ENCODE measurements at regions not wholly inside any gene's neighbourhood (a gene's known extent, or its start where the extent isn't known, plus 50 kb on each side); places are given as distances from the start of the nearest gene placed in this dataset.

DNA sequence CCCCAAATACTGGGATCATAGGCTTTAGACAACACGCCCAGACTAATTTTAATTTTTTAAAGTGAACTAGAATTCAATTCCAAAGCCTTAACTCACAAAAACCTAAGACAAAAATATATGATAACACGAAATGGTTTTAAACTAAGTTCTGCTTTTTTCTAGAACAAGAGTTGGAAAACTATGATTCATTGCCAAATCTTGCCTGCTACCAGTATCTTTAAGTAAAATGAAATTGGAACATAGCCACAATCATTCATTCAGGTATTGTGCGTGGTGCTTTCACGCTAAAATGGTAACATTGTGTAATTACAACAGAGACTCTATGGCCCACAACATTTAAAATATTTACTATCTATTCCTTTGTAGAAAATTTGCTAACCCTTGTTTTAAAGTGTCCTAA lies 488.0 kb upstream of the ZNF385D start:
- Mint-ChIP-seq H3K4me3 (no peak overlapping the region), H3K36me3 (peaks cover 0 to 4% (median 0%) of the 10 kb centered on the region in 5 donors)
- no peak for DNase-seq

DNA sequence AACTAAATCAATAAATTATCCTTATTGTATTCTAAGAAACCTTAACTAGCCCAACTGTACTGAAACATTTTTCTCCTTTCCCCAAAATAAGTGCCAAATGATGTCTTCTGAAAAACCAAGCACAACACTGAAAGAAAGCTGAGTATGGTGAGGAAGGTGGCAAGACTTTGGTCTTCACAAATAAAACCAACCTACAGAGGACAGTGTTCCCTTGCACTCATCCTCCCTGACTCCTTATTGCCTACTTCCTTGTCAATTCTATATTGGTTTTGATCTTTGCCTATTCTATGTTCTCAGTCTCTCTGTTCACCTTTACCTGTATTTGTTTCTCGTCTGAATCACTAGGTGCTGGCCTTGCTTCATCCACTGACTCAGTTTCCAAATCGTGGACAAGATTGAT lies 490.1 kb upstream of the ZNF385D start:
- Histone ChIP-seq H3K27ac (ENCODE audit: low read depth, low read length) (no peak overlapping the region), H3K9me3 (ENCODE audit: control insufficient read depth in 2 of 3, low read length in 3 of 3) (no peaks in the 10 kb centered on the region), H3K36me3 (ENCODE audit: control insufficient read depth in 2 of 3, insufficient read depth in 3 of 3, low read length in 3 of 3) (no peaks in the 10 kb centered on the region), H3K27me3 (ENCODE audit: control insufficient read depth in 2 of 2, insufficient read depth in 2 of 2, low read length in 2 of 2) (no peaks in the 10 kb centered on the region), H3K4me3 (ENCODE audit: low read length) (no peak overlapping the region), H3K4me1 (ENCODE audit: control insufficient read depth in 2 of 2, insufficient read depth in 2 of 2, low read length in 2 of 2) (no peaks in the 10 kb centered on the region)
- peaks cover 0 to 4% (median 0%) of the 10 kb centered on the region in 5 donors for H3K36me3 Mint-ChIP-seq
- DNase-seq (no peak), ATAC-seq (no peak)
- ChIA-PET CTCF (no interaction called here), POLR2A (no interaction called here)
- H3K9me3 Mint-ChIP-seq: peaks cover 0 to 6% (median 1%) of the 10 kb centered on the region in 11 donors
- no peaks in the 10 kb centered on the region for H3K4me1 Mint-ChIP-seq
- intact Hi-C loops (cut with micrococcal nuclease): no loop called here
- no peak overlapping the region for H3K27ac Mint-ChIP-seq
- H3K4me3 Mint-ChIP-seq: no peak overlapping the region
- no peaks in the 10 kb centered on the region for H3K27me3 Mint-ChIP-seq

More for the DNA sequence above, 488.0 kb upstream of the ZNF385D start:
- H3K4me1 ChIP-seq (ENCODE audit: control insufficient read depth in 2 of 2, insufficient read depth in 2 of 2, low read length in 2 of 2): no peaks in the 10 kb centered on the region
- H3K36me3 ChIP-seq (ENCODE audit: control insufficient read depth in 2 of 3, insufficient read depth in 3 of 3, low read length in 3 of 3): no peaks in the 10 kb centered on the region
- ChIA-PET POLR2A (no interaction called here), CTCF (no interaction called here)
- no peak overlapping the region for H3K4me3 ChIP-seq (ENCODE audit: low read length)
- ATAC-seq: no peak
- intact Hi-C loops (cut with micrococcal nuclease): no loop called here
- H3K27me3 ChIP-seq (ENCODE audit: control insufficient read depth in 2 of 2, insufficient read depth in 2 of 2, low read length in 2 of 2): no peaks in the 10 kb centered on the region
- no peak overlapping the region for H3K27ac Mint-ChIP-seq
- H3K27me3 Mint-ChIP-seq: no peaks in the 10 kb centered on the region
- H3K9me3 Mint-ChIP-seq: peaks cover 0 to 9% (median 2%) of the 10 kb centered on the region in 11 donors
- H3K27ac ChIP-seq (ENCODE audit: low read depth, low read length): no peak overlapping the region
- H3K9me3 ChIP-seq (ENCODE audit: control insufficient read depth in 2 of 3, low read length in 3 of 3): no peaks in the 10 kb centered on the region
- H3K4me1 Mint-ChIP-seq: no peaks in the 10 kb centered on the region

DNA sequence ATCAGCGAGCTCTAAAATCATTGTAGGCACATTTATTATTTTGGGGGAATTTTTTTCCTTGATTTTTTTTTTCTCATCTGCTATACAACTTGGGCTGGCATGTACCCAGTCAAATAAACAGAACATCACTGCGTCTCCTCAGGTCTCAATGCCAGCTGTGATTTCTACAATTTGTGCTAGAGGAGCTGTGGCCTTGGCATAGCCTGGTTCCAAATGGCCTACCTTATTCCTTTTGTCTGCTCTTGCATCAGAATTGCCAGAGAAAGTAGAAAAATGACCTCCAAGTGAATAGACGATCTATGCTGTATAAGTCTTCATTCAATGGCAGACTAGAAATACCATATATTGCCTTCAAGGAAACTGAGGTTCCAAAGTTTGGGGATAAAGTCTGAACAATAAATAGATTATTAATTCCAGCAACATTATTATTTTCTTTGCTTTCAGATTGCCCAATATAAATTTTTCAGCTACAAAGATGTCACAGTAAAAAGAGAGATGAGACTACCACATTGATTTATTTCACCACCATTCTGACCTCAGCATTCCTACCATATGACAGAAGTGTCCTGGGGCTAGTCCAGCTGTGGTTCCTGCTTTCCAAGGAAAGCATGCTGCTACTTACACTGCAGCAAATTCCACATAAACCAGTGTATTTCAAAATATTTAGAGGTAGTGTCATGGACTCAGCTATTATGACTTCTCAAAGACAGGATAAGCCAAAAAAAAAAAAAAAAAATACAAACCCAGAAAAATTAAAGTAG lies 493.9 kb upstream of the ZNF385D start:
- Mint-ChIP-seq H3K27ac (no peak overlapping the region), H3K27me3 (no peaks in the 10 kb centered on the region), H3K9me3 (peaks cover 0 to 7% (median 1%) of the 10 kb centered on the region in 11 donors), H3K36me3 (peaks cover 0 to 4% (median 0%) of the 10 kb centered on the region in 5 donors), H3K4me3 (no peak overlapping the region), H3K4me1 (no peaks in the 10 kb centered on the region)
- ATAC-seq (no peak), DNase-seq (no peak)
- no peak overlapping the region for H3K4me3 ChIP-seq (ENCODE audit: low read length)
- intact Hi-C loops (cut with micrococcal nuclease): no loop called here
- POLR2A ChIA-PET: no interaction called here
- no peaks in the 10 kb centered on the region for H3K27me3 ChIP-seq (ENCODE audit: control insufficient read depth in 2 of 2, insufficient read depth in 2 of 2, low read length in 2 of 2)
- no peaks in the 10 kb centered on the region for H3K9me3 ChIP-seq (ENCODE audit: control insufficient read depth in 2 of 3, low read length in 3 of 3)
- H3K4me1 ChIP-seq (ENCODE audit: control insufficient read depth in 2 of 2, insufficient read depth in 2 of 2, low read length in 2 of 2): no peaks in the 10 kb centered on the region
- H3K36me3 ChIP-seq (ENCODE audit: control insufficient read depth in 2 of 3, insufficient read depth in 3 of 3, low read length in 3 of 3): no peaks in the 10 kb centered on the region
- H3K27ac ChIP-seq (ENCODE audit: low read depth, low read length): no peak overlapping the region
- CTCF ChIA-PET: no interaction called here

DNA sequence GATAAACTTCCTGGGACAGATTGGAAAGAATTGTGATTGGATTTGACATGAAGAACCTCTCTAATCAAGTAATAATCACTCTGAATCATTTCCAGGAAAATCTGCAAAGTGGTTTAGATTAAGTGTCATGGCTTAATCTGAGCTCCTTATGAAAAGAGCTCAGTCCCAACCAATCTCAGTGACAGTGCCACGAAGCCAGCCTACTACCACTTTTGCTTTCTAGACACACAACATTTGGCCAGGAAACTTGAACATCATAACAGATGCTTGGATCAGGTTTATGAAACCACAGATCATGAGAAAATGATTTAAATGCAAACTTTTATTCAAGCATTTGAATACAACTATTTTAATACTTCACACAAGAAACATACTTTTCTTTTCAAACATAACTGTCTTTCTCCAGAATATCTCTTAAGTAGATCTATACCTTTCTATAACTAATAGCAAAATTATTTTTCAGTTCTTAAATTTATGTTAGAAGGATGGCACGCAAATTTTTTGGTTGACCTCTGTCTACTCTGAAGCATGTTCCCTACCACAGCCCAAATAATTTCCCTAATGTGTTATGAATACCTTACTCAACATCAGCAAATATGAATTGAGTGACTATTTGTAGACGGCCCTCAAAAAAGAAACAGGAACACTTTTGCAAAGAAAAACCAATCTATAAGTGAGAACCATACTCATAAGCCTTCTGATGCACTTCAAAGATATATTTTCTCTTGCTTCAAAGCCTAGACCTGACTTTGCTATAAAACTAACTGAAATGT lies 495.0 kb upstream of the ZNF385D start:
- ATAC-seq: no peak

DNA sequence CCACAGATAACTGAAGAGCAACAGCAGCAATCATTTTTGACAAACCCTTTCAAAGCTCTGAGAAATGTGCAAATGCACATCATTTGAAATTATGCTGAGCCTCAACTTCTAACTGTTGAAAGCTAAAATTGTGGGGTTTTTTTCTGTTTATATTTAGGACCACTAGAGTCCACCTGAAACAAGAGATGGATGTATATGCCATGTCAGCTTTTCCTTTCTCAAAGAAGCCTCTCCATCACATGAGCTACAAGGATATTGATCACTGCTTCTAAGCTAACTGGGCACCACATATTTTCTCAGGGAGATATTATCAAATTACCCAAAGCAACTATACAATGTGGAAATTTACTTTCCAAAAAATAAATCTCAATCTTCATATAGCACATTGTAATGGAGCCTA lies 498.6 kb upstream of the ZNF385D start:
- ChIA-PET POLR2A (no interaction called here), CTCF (no interaction called here)
- DNase-seq (no peak), ATAC-seq (no peak)
- no peaks in the 10 kb centered on the region for H3K36me3 ChIP-seq (ENCODE audit: control insufficient read depth in 2 of 3, insufficient read depth in 3 of 3, low read length in 3 of 3)
- no peaks in the 10 kb centered on the region for H3K27me3 Mint-ChIP-seq
- intact Hi-C loops (cut with micrococcal nuclease): no loop called here
- H3K27me3 ChIP-seq (ENCODE audit: control insufficient read depth in 2 of 2, insufficient read depth in 2 of 2, low read length in 2 of 2): no peaks in the 10 kb centered on the region
- H3K4me3 Mint-ChIP-seq: no peak overlapping the region
- no peaks in the 10 kb centered on the region for H3K9me3 ChIP-seq (ENCODE audit: control insufficient read depth in 2 of 3, low read length in 3 of 3)
- no peaks in the 10 kb centered on the region for H3K36me3 Mint-ChIP-seq
- no peak overlapping the region for H3K27ac ChIP-seq (ENCODE audit: low read depth, low read length)
- peaks cover 0 to 7% (median 0%) of the 10 kb centered on the region in 11 donors for H3K9me3 Mint-ChIP-seq
- no peaks in the 10 kb centered on the region for H3K4me1 ChIP-seq (ENCODE audit: control insufficient read depth in 2 of 2, insufficient read depth in 2 of 2, low read length in 2 of 2)
- H3K27ac Mint-ChIP-seq: no peak overlapping the region
- H3K4me3 ChIP-seq (ENCODE audit: low read length): no peak overlapping the region
- H3K4me1 Mint-ChIP-seq: no peaks in the 10 kb centered on the region

More for the DNA sequence above, 495.0 kb upstream of the ZNF385D start:
- no peak overlapping the region for H3K4me3 ChIP-seq (ENCODE audit: low read length)
- no peak for DNase-seq
- H3K4me1 ChIP-seq (ENCODE audit: control insufficient read depth in 2 of 2, insufficient read depth in 2 of 2, low read length in 2 of 2): no peaks in the 10 kb centered on the region
- no peak overlapping the region for H3K27ac ChIP-seq (ENCODE audit: low read depth, low read length)
- ChIA-PET POLR2A (no interaction called here), CTCF (no interaction called here)
- H3K4me3 Mint-ChIP-seq: no peak overlapping the region
- no peaks in the 10 kb centered on the region for H3K27me3 ChIP-seq (ENCODE audit: control insufficient read depth in 2 of 2, insufficient read depth in 2 of 2, low read length in 2 of 2)
- no peaks in the 10 kb centered on the region for H3K9me3 ChIP-seq (ENCODE audit: control insufficient read depth in 2 of 3, low read length in 3 of 3)
- H3K36me3 Mint-ChIP-seq: no peaks in the 10 kb centered on the region
- H3K4me1 Mint-ChIP-seq: no peaks in the 10 kb centered on the region
- H3K27me3 Mint-ChIP-seq: no peaks in the 10 kb centered on the region
- intact Hi-C loops (cut with micrococcal nuclease): no loop called here
- no peak overlapping the region for H3K27ac Mint-ChIP-seq
- H3K36me3 ChIP-seq (ENCODE audit: control insufficient read depth in 2 of 3, insufficient read depth in 3 of 3, low read length in 3 of 3): no peaks in the 10 kb centered on the region
- H3K9me3 Mint-ChIP-seq: peaks cover 0 to 3% (median 0%) of the 10 kb centered on the region in 11 donors

DNA sequence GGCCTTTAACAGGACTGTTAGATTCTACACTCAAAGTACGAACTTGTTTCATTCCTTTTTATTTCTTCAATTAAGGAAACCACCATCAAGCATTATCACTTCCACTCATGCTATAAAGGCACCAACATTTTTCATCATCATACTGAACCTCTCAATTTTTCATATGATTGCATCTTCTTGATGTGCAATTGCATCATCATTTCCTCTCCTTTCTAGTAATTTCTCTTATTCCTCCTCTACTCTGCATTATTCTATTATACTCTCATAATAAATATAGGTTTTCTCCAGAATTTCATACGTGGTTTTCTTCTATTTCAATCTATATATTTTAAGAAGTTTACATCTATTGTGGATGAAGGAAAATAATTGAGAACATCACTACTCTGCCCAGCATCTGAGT lies 506.2 kb upstream of the ZNF385D start:
- Histone ChIP-seq H3K4me1 (ENCODE audit: control insufficient read depth in 2 of 2, insufficient read depth in 2 of 2, low read length in 2 of 2) (no peaks in the 10 kb centered on the region), H3K27me3 (ENCODE audit: control insufficient read depth in 2 of 2, insufficient read depth in 2 of 2, low read length in 2 of 2) (no peaks in the 10 kb centered on the region), H3K36me3 (ENCODE audit: control insufficient read depth in 2 of 3, insufficient read depth in 3 of 3, low read length in 3 of 3) (no peaks in the 10 kb centered on the region), H3K9me3 (ENCODE audit: control insufficient read depth in 2 of 3, low read length in 3 of 3) (no peaks in the 10 kb centered on the region), H3K27ac (ENCODE audit: low read depth, low read length) (no peak overlapping the region), H3K4me3 (ENCODE audit: low read length) (no peak overlapping the region)
- intact Hi-C loops (cut with micrococcal nuclease): no loop called here
- ChIA-PET POLR2A (no interaction called here), CTCF (no interaction called here)
- DNase-seq (no peak), ATAC-seq (no peak)
- Mint-ChIP-seq H3K9me3 (peaks cover 0 to 4% (median 0%) of the 10 kb centered on the region in 11 donors), H3K4me3 (no peak overlapping the region), H3K27ac (no peak overlapping the region), H3K27me3 (no peaks in the 10 kb centered on the region), H3K4me1 (peaks cover 0 to 2% (median 0%) of the 10 kb centered on the region in 7 donors), H3K36me3 (no peaks in the 10 kb centered on the region)

DNA sequence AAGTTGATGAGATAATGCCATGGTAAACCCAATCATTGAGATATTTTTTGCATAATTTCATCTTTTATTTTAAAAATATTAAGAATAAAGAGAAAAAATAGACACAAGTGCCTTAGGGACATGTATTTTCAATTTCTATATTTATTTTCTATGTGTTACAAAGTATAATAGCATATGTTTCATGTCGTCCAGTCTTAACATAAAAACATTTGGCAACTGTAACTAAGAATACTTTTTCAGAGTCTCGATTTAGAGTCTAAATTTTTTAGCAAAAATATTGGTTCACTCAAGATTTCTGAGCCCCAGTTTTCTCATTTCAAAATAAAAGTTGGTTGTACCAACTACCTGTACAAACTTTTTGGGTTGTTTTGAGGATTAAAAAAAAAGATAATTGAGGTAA lies 511.4 kb upstream of the ZNF385D start:
- H3K4me1 Mint-ChIP-seq: no peaks in the 10 kb centered on the region
- no peaks in the 10 kb centered on the region for H3K9me3 ChIP-seq (ENCODE audit: control insufficient read depth in 2 of 3, low read length in 3 of 3)
- POLR2A ChIA-PET: no interaction called here
- no peaks in the 10 kb centered on the region for H3K27me3 Mint-ChIP-seq
- H3K9me3 Mint-ChIP-seq: peaks cover 0 to 11% (median 0%) of the 10 kb centered on the region in 11 donors
- H3K4me1 ChIP-seq (ENCODE audit: control insufficient read depth in 2 of 2, insufficient read depth in 2 of 2, low read length in 2 of 2): no peaks in the 10 kb centered on the region
- no peaks in the 10 kb centered on the region for H3K27me3 ChIP-seq (ENCODE audit: control insufficient read depth in 2 of 2, insufficient read depth in 2 of 2, low read length in 2 of 2)
- no peak overlapping the region for H3K4me3 ChIP-seq (ENCODE audit: low read length)
- H3K27ac ChIP-seq (ENCODE audit: low read depth, low read length): no peak overlapping the region
- no peaks in the 10 kb centered on the region for H3K36me3 ChIP-seq (ENCODE audit: control insufficient read depth in 2 of 3, insufficient read depth in 3 of 3, low read length in 3 of 3)
- peaks cover 0 to 6% (median 0%) of the 10 kb centered on the region in 5 donors for H3K36me3 Mint-ChIP-seq
- intact Hi-C loops (cut with micrococcal nuclease): no loop called here
- H3K27ac Mint-ChIP-seq: no peak overlapping the region
- no peak overlapping the region for H3K4me3 Mint-ChIP-seq
- DNase-seq (no peak), ATAC-seq (no peak)
- CTCF ChIA-PET: no interaction called here

All from naive thymus-derived CD4-positive, alpha-beta T cell (primary cell).